ENCODE measurements at regions not wholly inside any gene's neighbourhood (a gene's known extent, or its start where the extent isn't known, plus 50 kb on each side); places are given as distances from the start of the nearest gene placed in this dataset.

DNA sequence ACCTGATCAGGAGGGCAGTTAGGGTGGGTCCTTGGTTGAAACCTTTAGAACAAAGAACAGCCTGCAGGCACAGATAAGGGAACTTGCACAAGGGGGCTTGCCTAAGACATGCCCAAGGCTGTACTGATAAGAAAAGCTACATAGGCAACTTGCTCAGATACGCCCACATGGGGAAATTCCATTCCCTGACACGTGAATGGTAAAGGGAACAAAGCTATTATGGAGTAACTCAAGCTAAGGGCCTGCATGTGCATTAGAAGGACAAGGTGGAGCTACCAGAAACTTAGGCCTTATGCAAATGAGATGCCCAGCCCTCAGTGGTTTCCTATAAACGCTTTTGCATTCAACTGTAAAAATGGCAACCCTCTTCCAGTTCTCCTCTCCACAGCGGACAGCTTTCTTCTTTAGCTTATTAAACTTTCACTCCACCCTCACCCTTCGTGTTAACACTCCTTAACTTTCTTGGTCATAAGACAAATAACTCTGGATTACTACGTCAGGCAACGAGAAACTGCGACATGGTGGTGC lies 1192.1 kb upstream of the CELF2 start:
- TF ChIP-seq EZH2phosphoT487 (IDR thresholded peaks at IDR 0.05; ENCODE audit: insufficient read depth, low read depth) (no peak), EZH2 (IDR thresholded peaks at IDR 0.05; ENCODE audit: insufficient read depth, poor library complexity, severe bottlenecking) (no peak)
